ENCODE measurements at regions not wholly inside any gene's neighbourhood (a gene's known extent, or its start where the extent isn't known, plus 50 kb on each side); places are given as distances from the start of the nearest gene placed in this dataset.

DNA sequence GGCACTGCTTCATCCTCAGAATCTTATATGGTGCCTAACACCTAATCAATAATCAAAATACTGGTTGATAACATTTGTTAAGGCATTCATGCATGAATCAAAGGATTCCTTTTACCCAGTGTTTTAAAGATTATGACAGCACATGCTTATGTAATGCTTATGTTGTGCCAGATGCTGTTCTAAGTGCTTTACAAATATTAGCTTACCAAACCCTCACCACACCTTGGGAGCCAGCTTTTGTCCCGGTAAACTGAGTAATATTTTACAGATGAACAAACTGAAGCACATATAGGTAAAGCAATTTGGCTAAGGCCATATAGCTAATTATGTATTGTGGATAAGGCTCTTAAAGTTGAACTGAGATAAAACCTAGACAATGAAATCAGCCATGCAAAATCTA is 209.2 kb downstream of the ALX1 start (continued):
- TF ChIP-seq ZNF586 (CRISPR knock-in tag; conservative IDR thresholded peaks at IDR 0.05), result no peak
- TF ChIP-seq, protein P1, sequence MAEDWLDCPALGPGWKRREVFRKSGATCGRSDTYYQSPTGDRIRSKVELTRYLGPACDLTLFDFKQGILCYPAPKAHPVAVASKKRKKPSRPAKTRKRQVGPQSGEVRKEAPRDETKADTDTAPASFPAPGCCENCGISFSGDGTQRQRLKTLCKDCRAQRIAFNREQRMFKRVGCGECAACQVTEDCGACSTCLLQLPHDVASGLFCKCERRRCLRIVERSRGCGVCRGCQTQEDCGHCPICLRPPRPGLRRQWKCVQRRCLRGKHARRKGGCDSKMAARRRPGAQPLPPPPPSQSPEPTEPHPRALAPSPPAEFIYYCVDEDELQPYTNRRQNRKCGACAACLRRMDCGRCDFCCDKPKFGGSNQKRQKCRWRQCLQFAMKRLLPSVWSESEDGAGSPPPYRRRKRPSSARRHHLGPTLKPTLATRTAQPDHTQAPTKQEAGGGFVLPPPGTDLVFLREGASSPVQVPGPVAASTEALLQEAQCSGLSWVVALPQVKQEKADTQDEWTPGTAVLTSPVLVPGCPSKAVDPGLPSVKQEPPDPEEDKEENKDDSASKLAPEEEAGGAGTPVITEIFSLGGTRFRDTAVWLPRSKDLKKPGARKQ (CRISPR knock-in tag; IDR thresholded peaks at IDR 0.05), result no peak
- TF ChIP-seq ZNF354B (CRISPR knock-in tag; IDR thresholded peaks at IDR 0.05), result no peak
- TF ChIP-seq L3MBTL2 (IDR thresholded peaks at IDR 0.05), result no peak
- TF ChIP-seq FOXK2 (conservative IDR thresholded peaks at IDR 0.05 in 1 of 2, IDR thresholded peaks at IDR 0.05 in 1 of 2; ENCODE audit: low read depth in 2 of 2), result no peak
- TF ChIP-seq, protein P2, sequence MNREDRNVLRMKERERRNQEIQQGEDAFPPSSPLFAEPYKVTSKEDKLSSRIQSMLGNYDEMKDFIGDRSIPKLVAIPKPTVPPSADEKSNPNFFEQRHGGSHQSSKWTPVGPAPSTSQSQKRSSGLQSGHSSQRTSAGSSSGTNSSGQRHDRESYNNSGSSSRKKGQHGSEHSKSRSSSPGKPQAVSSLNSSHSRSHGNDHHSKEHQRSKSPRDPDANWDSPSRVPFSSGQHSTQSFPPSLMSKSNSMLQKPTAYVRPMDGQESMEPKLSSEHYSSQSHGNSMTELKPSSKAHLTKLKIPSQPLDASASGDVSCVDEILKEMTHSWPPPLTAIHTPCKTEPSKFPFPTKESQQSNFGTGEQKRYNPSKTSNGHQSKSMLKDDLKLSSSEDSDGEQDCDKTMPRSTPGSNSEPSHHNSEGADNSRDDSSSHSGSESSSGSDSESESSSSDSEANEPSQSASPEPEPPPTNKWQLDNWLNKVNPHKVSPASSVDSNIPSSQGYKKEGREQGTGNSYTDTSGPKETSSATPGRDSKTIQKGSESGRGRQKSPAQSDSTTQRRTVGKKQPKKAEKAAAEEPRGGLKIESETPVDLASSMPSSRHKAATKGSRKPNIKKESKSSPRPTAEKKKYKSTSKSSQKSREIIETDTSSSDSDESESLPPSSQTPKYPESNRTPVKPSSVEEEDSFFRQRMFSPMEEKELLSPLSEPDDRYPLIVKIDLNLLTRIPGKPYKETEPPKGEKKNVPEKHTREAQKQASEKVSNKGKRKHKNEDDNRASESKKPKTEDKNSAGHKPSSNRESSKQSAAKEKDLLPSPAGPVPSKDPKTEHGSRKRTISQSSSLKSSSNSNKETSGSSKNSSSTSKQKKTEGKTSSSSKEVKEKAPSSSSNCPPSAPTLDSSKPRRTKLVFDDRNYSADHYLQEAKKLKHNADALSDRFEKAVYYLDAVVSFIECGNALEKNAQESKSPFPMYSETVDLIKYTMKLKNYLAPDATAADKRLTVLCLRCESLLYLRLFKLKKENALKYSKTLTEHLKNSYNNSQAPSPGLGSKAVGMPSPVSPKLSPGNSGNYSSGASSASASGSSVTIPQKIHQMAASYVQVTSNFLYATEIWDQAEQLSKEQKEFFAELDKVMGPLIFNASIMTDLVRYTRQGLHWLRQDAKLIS (CRISPR knock-in tag; IDR thresholded peaks at IDR 0.05), result no peak
- TF ChIP-seq ASH1L (IDR thresholded peaks at IDR 0.05; ENCODE audit: borderline replicate concordance, low read depth, partially characterized antibody), result no peak
- TF ChIP-seq ZC3H4 (CRISPR knock-in tag; IDR thresholded peaks at IDR 0.05; ENCODE audit: borderline replicate concordance), result no peak
- no peak for TF ChIP-seq ADNP (tag; IDR thresholded peaks at IDR 0.05)

All from K562 (cell line).